ENCODE measurements at regions not wholly inside any gene's neighbourhood (a gene's known extent, or its start where the extent isn't known, plus 50 kb on each side); places are given as distances from the start of the nearest gene placed in this dataset.

GRCh38 chr4:167711517-167711916 is 380.8 kb upstream of the ANXA10 start:
- no peak for DNase-seq

DNA sequence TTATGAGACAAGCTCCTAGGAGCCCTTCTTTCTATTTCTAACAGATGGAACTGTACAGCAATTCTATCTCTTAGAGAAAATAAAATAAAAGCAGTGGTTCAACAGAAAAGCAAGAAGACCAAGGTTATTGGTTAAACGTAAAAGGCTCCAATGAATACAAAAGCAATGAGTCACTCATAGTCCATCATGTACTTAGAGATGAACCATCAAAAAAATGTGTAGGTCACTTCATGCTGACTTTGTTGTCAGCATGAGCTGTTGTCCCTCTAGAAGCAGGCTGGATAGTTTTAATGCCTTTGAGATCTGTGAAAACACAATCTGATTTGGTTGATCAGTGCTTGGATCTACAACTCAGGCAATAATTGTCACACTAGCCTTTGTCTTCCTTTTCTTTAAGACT is 378.6 kb upstream of the ANXA10 start:
- no peak for DNase-seq

DNA sequence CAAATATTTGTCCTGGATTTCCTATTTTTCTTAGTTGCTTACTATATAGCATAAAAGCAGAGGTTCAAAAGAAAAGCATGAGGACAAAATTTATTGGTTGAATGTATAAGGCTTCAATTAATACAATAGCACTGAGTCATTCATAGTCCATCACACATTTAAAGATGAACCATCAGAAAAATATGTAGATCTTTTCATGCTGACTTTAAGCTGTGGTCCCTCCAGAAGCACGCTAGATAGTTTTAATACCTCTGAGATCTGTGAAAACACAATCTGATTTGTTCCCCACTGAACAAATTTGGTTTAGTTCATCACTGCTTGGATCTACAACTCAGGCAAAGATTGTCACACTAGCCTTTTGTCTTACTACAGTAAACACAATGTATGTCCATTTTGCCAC is 377.2 kb upstream of the ANXA10 start:
- no peak for DNase-seq

DNA sequence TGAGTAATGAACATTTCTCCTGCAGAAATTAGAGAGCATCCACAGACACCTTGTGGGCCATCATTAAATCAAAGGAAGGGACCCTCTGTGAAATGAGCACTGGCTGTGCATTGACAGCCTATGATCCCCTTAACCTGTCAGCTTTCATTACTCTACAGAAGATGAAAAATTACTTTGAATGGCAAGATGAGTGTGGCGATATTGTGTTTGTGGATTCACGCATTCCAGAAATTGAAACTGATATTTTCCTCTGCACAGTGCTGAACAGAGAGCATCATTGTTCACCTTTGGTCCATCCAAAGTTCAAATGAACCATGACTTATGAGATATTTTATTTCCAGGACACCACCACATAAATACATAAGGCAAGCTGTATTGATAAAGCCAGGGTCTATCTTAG is 374.8 kb upstream of the ANXA10 start:
- DNase-seq = no peak

- DNase-seq = no peak
Measured at GRCh38 chr4:167721617-167722486, 370.5 kb upstream of the ANXA10 start.

DNA sequence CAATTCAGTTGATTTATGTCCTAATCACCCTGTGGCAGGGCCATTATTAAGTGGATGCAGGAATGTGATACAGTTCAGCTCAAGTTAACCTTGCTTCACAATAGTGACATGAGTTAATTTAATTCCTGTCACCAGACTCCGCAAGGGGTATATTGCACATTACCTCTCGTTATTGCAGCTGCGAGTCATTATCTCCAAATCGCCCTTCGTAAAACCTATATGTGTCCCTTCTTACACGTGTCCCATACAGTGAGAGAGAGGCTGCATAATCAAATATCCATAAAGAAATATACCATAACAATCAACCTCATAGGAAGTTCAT is 369.9 kb upstream of the ANXA10 start:
- DNase-seq = no peak

GRCh38 chr4:167724941-167725340 is 367.4 kb upstream of the ANXA10 start:
- DNase-seq = no peak

GRCh38 chr4:167730769-167731168 is 361.6 kb upstream of the ANXA10 start:
- no peak for DNase-seq

GRCh38 chr4:167745024-167745687 is 347.2 kb upstream of the ANXA10 start:
- no peak for DNase-seq

DNA sequence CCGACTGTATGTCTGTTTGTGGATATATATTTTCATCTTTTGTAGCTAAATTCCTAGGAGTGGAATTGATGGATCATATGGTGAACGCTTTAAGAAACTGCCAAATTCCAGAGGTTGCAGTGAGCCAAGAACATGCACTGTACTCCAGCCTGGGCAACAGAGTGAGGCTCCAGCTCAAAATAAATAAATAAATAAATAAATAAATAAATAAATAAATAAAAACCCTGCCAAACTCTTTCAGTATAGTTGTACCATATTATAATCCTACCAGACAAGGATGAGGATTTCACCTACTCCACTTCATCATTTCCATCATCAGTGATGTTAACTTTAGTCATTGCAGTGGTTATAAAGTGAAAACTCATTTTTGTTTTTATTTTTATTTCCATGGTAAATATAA is 325.1 kb upstream of the ANXA10 start:
- no peak for DNase-seq

DNA sequence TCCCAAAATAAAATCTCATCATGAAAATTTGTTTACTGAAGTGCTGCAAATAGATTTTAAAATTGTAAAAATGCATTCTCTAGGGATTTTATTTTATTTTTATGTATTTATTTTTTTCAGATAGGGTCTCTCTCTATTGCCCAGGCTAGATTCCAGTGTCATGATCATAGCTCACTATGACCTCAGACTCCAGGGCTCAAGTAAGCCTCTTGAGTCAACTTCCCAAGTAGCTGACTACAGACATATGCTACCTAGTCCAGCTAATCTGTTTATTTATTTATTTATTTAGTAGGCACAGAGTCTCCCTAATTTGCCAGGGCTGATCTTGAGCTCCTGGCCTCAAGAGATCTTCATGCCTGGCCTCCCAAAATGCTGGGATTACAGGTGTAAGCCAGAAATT is 317.7 kb upstream of the ANXA10 start:
- no peak for DNase-seq

- no peak for DNase-seq
Measured at GRCh38 chr4:167775375-167775774, 317.0 kb upstream of the ANXA10 start.

- no peak for DNase-seq
Measured at GRCh38 chr4:167779280-167779679, 313.1 kb upstream of the ANXA10 start.

DNA sequence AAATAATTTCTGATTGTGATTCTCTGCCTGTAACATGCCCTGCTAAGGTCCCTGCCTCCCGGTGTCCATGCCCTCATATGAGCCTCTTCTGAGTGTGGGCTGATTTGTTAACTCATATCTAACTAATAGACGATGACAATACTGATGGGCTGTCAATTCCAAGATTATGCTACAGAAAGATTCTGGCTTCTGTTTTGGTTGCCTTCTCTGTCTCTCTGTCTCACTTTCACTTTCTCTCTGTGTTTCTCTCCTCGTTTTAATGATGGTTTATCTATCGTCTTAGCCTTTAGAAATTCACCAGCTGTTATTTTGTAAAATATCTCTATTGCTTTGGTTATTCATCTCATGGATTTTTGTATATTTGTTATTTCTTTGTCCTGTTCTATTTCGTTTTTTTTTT is 312.5 kb upstream of the ANXA10 start:
- DNase-seq = no peak

DNA sequence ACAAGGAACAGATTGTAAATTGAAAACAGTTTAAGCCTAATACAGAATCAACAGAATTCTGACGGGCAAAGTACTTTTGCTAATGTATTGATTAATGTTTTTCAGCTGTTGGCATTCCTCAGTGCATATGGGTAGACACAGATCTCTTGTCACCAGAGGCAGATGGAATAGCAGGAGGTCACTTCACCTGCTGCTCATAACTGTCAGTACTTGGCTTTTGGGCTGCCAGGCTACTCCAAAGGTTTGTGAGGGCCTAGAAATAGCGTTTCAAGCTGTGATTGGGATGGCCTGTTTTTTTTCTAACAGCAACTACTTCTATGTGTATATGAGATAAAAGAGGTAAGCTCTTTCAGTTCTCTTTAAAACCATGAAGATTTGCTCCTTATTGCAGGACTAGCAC is 307.5 kb upstream of the ANXA10 start:
- DNase-seq = no peak

DNA sequence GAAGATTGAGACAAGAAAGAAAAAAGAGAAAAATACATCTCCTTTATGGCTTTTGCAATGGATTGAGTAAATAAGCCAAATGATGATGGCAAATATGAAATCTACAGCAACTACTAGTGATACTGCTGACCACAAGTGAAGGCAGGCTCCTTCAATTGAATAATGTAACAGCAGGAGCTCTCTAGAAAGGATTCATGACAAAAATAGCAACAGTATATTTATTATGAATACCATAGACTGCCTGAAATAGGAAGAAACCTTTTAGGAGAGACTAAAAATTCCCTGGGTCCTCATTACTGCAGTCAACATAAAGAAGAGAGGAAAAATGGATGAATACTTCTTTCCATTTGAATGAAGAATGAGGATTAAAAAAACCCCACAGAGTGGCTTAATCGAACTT is 306.8 kb upstream of the ANXA10 start:
- no peak for DNase-seq

DNA sequence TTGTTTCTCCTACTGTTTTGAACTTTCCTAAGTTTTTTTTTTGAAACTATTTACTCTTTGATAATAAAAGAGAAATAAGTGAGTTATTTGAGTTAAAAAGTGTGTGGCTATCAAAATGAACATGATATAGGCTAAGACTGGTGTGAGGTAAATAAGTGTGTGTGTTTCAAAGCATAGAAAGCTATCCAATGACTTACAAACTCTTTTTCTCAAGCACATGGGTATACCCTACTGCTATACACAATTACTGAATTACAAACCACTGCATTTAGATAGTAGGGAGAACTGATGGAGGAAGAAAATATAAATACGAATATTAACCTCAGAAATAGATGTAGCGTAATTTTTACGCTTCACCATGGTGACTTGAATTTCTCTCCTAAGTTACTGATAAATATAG is 305.8 kb upstream of the ANXA10 start:
- no peak for DNase-seq

GRCh38 chr4:167787231-167787630 is 305.1 kb upstream of the ANXA10 start:
- no peak for DNase-seq

GRCh38 chr4:167802463-167803212 is 289.7 kb upstream of the ANXA10 start:
- no peak for DNase-seq

- DNase-seq = no peak
Measured at GRCh38 chr4:167811958-167812357, 280.4 kb upstream of the ANXA10 start.

- no peak for DNase-seq
Measured at GRCh38 chr4:167826281-167826680, 266.1 kb upstream of the ANXA10 start.

DNA sequence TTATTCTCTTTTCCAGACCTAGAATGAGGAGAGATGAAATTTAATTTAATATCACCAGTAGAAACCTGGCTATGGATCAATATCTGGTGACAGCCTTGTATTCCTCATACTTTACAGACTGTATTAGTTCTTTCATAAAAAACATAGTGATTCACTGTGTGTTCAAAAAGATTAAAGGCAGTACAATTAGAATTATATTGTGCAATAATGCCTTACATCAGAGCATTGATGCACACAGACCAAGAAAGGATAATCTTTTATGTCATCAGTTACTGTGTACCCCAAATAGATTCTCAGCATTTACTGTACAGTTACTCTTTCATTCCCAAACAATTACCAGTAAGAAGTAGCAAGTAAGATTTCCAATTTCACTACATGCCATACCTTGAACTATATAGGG is 260.5 kb upstream of the ANXA10 start:
- DNase-seq = no peak

GRCh38 chr4:167838686-167839085 is 253.7 kb upstream of the ANXA10 start:
- no peak for DNase-seq

DNA sequence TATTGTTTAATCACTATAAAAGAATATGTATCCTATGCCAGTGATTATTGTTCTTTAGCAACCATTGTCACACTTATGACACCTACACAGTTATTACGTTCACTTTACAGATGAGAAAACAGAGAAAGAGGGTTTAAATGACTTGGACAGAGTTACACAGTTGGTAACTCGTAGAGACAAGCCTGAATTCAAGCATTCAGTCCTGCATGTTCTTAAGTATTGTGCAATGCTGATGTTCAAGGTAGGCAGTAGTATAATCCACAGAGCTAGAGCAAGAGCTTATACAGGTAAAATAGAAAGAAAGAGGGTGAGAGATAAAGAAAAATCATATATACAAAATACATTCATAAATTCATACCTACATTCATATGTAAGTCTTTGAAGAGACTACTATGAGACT is 249.8 kb upstream of the ANXA10 start:
- DNase-seq = no peak

Measured in stimulated activated CD4-positive, alpha-beta T cell treated with anti-CD3 and anti-CD28 coated beads, Interleukin-4, amount 100 ng/mL, for 24 hours (primary cell).